Lung (tissue), 12 donors: ENCODE measurements at regions not wholly inside any gene's neighbourhood (a gene's known extent, or its start where the extent isn't known, plus 50 kb on each side); places are given as distances from the start of the nearest gene placed in this dataset. TPM values are rescaled to one million over a fixed set of nuclear protein-coding genes. Genes with fewer than 3 reads are reported as not detected.

Experiments used
- ATAC-seq: fragments of 200-7000 bp; cut with Tn5 transposase; one replicate; pipeline ENCODE4 v1.9.1; 2020; ENCODE audit warnings: moderate number of reproducible peaks; ENCODE audit not compliant: insufficient read depth, low FRiP score
- DNase-seq, 3 donors: peaks; one replicate each; pipeline ENCODE4 v3.0.0-alpha.2; 2013 to 2017
- H3K27ac ChIP-seq, 2 donors: one replicate each; pipeline ENCODE4 v1.5.1; 2013; ENCODE audit warnings: mild to moderate bottlenecking in 2 of 2, moderate library complexity in 2 of 2, control low read depth in 1 of 2, inconsistent platforms in 1 of 2, low read depth in 1 of 2, low read length in 1 of 2
- H3K27me3 ChIP-seq, 3 donors: one replicate each; pipeline ENCODE4 v1.5.1; 2013; ENCODE audit warnings: low read length in 2 of 3; ENCODE audit not compliant: control insufficient read depth in 3 of 3, insufficient read depth in 3 of 3
- H3K36me3 ChIP-seq, 4 donors: one replicate each; pipeline ENCODE4 v1.5.1; 2013; ENCODE audit warnings: low read length in 4 of 4, mild to moderate bottlenecking in 1 of 4, moderate library complexity in 1 of 4; ENCODE audit not compliant: control insufficient read depth in 4 of 4, insufficient read depth in 4 of 4
- H3K4me1 ChIP-seq, 5 donors: one replicate each; pipeline ENCODE4 v1.5.1; 2013; ENCODE audit warnings: low read length in 5 of 5, mild to moderate bottlenecking in 2 of 5, moderate library complexity in 1 of 5; ENCODE audit not compliant: control insufficient read depth in 5 of 5, insufficient read depth in 5 of 5
- H3K4me3 ChIP-seq: one replicate; pipeline ENCODE4 v1.5.1; 2013; ENCODE audit warnings: mild to moderate bottlenecking, control low read depth, moderate library complexity
- H3K9ac ChIP-seq, 2 donors: one replicate each; pipeline ENCODE4 v1.5.1; 2013; ENCODE audit warnings: low read length in 2 of 2, control low read depth in 1 of 2; ENCODE audit not compliant: insufficient read depth in 1 of 2
- H3K9me3 ChIP-seq, 4 donors: one replicate each; pipeline ENCODE4 v1.5.1; 2013; ENCODE audit warnings: low read length in 3 of 4, mild to moderate bottlenecking in 1 of 4, moderate library complexity in 1 of 4; ENCODE audit not compliant: control insufficient read depth in 4 of 4, insufficient read depth in 3 of 4
- CTCF ChIP-seq: IDR thresholded peaks from 2 replicates; pipeline ENCODE4 v1.5.1; 2012; ENCODE audit warnings: mild to moderate bottlenecking; ENCODE audit errors: control extremely low read depth, extremely low read depth
- WGBS, 2 donors: extraction: QIAGEN DNeasy Blood & Tissue Kit; methylation state at CpG; one replicate each; pipeline ENCODE4 v1.1.7; 2013; 5-methylcytosine and 5-hydroxymethylcytosine counted together
- small RNA-seq: library from RNA; depleted of rRNA; stranded (forward); fragments of <200 nt; gene quantifications from one replicate; pipeline ENCODE3, GENCODE V24; 2014; ENCODE audit warnings: low replicate concordance
- donor health status: control.
- donor health status: control.
- donor health status: Bipolar disorder and iron deficiency.
- donor health status: healthy.
- donor health status: DM: yes; HTN: yes; CAD: no.

GRCh38 chr12:30805959-30806358 lies 51.2 kb upstream of the CAPRIN2 start:
- DNase-seq = no peak
- Histone ChIP-seq H3K27me3 (no peaks in the 10 kb centered on the region), H3K9ac (no peak overlapping the region), H3K36me3 (peaks cover 0 to 4% (median 0%) of the 10 kb centered on the region in 4 donors), H3K9me3 (no peaks in the 10 kb centered on the region), H3K4me1 (no peaks in the 10 kb centered on the region), H3K27ac (no peak overlapping the region), H3K4me3 (no peak overlapping the region)
- ATAC-seq = no peak
- WGBS, 2 donors = 60 to 74% methylated on average over 1 of the region's 1 CpG
- no peak for TF ChIP-seq CTCF

Small RNA genes in the stretch of these regions (small RNA-seq; reads per million reads assigned to genes)
- not detected for gene PPIAP44
